Left renal cortex interstitium (tissue), 4 donors: ENCODE measurements at regions not wholly inside any gene's neighbourhood (a gene's known extent, or its start where the extent isn't known, plus 50 kb on each side); places are given as distances from the start of the nearest gene placed in this dataset.
A peak's percentile ranks its signal among the peaks of the same experiment; 100 is the strongest.

Experiments
- DNase-seq, 4 donors: peaks; one replicate each; pipeline ENCODE4 v3.0.0-alpha.2; 2013; ENCODE audit warnings: low read depth in 4 of 4, low spot score in 2 of 4, missing footprints in 1 of 4

- DNase-seq: no peak
Observed at GRCh38 chr3:189554868-189555557, 76.2 kb upstream of the TP63 start.

- DNase-seq: no peak
Observed at GRCh38 chr3:189555558-189555881, 75.7 kb upstream of the TP63 start.

GRCh38 chr3:189557824-189558223, 73.4 kb upstream of the TP63 start:
- DNase-seq: no peak

- no peak for DNase-seq
Observed at GRCh38 chr3:189561256-189561655, 69.9 kb upstream of the TP63 start.

DNA sequence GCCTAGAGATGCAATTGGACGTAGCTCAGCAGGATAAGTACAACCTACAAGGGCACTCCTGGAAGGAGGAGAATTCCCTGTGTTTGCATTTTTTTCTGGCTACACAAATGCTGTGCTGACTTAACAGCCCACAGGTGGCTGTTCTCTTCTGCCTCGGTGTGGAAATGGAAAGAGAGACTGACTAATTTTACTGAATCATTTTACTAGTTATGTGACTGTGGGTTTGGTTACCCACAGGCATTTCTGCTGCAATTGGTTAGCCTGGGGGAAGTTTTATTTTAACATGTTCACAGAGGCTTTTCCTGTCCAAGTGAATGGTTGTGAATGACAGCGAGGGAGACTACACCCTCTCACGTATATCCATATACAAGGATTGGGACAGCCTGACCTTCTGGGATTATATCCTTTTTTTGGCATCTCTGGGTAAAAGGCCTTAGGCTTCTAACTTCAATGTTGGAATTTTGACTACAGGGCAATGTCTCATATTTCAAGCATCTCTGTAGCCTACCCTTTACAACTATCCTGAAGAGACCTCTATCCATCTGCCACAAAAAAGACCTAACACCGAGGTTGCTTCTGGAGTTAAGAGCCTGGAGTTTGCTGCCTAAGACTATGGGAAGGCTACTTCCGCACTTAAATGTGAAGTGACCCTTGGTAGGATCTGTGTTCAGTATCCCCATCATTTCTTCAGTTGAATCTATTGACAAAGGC, 67.2 kb upstream of the TP63 start:
- no peak for DNase-seq

DNA sequence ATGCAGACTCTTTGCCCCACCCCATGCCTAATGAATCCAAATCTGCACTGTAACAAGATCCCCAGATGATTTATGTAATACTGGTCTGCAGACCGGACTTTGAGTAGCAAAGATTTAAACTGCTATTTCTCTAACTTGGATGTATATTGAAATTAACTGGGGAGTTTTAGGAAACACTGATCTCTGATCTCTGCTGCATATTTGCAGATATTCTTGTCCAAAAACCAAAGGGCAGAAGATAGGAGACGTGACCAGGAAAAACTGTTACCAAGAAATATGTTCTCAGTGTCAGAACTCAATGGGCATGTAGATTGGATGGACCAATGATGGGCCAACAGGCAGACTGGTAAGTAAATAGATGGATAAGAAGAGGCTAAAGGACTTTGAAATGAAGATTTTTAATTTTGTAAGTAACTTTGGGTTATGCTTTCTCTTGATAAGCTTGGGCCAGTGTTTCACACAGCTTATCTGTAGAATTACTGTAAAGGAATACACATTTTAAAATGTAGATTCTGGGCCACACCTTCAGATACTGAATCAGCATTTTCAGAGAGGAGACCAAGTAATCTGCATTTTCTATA, 64.5 kb upstream of the TP63 start:
- no peak for DNase-seq

GRCh38 chr3:189567322-189567721, 63.9 kb upstream of the TP63 start:
- DNase-seq: no peak

GRCh38 chr3:189567766-189568420, 63.3 kb upstream of the TP63 start:
- DNase-seq: peak in 3 of 4 donors; percentile 6 to 21 (median 9)

DNA sequence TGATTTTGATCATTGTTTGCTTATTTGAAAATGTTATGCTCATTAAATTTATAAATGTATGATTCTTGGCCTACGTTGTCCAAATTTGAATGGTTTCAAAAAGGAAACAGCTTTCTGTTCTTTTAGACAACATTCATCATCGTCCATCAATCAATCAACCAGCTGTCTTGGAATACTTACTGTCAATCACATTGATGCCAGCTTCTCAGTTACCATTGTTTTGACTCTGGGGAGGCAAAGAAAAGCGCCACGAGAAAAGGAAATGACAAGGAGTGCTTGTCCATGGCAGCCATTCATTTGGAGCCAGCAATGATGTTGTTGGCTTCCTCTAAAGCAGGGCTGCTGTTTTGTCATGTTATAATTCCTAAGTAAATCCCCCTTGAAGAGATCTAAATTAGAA, 62.2 kb upstream of the TP63 start:
- DNase-seq: no peak

GRCh38 chr3:189569473-189569872, 61.7 kb upstream of the TP63 start:
- DNase-seq: no peak

- DNase-seq: no peak
Observed at GRCh38 chr3:189570916-189571315, 60.3 kb upstream of the TP63 start.

DNA sequence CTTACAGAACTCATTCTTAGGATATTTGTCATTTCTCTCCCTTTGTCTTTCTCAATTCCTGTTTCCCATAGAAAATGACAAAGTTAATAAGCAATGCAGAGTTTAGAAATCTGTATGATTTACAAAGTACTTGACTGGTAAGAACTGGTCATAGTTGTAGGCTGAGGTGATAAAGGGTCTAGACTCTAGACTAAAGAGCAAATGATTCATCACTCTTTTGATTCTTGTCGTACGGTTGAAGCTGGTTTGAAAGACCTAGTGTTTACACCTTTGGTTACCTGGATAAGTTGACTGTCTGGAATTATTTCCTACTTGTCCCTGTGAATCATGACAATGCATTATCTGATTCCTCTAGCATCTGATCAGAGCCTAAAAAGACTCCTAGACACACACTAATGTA, 58.9 kb upstream of the TP63 start:
- no peak for DNase-seq

- DNase-seq: no peak
Observed at GRCh38 chr3:189573004-189573403, 58.2 kb upstream of the TP63 start.

- no peak for DNase-seq
Observed at GRCh38 chr3:189576486-189576885, 54.7 kb upstream of the TP63 start.

GRCh38 chr3:189577050-189577951, 53.9 kb upstream of the TP63 start:
- no peak for DNase-seq

DNA sequence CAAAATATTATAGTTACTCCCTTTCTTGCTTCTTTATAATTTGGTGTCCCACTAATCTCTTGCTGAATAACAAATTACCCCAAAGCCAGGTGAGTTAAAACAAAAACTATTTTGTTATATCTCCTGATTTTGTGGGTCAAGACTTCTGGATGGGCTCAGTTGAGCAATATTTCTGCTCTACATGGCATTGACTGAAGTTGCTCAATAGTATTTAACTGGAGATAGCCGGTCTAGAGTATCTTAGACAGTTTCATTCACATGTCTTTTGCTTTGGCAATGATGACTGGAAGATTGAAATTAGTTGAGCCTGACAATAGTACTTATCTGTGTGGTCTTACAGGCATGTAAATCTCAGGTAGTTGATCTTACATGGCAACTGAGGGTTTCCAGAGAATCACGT, 51.0 kb upstream of the TP63 start:
- DNase-seq: no peak
